Cardiac fibroblast (primary cell): ENCODE measurements at regions not wholly inside any gene's neighbourhood (a gene's known extent, or its start where the extent isn't known, plus 50 kb on each side); places are given as distances from the start of the nearest gene placed in this dataset.

ENCODE experiments used
- DNase-seq, 2 donors: peaks; one replicate each; pipeline versions ENCODE4 v3.0.0 to v3.0.0-alpha.2; 2010; ENCODE audit warnings: low read depth in 2 of 2
- H3K4me3 ChIP-seq, 2 donors: replicated peaks in 1 of 2; 1 replicate in 1 of 2; 2 replicates in 1 of 2; pipeline ENCODE4 v1.5.1; 2011; ENCODE audit warnings: low read depth in 2 of 2, low read length in 2 of 2, mild to moderate bottlenecking in 2 of 2, moderate library complexity in 1 of 2
- CTCF ChIP-seq: IDR thresholded peaks from one replicate; pipeline ENCODE4 v1.5.1; 2011; ENCODE audit warnings: low read depth, mild to moderate bottlenecking, low read length, inconsistent platforms

DNA sequence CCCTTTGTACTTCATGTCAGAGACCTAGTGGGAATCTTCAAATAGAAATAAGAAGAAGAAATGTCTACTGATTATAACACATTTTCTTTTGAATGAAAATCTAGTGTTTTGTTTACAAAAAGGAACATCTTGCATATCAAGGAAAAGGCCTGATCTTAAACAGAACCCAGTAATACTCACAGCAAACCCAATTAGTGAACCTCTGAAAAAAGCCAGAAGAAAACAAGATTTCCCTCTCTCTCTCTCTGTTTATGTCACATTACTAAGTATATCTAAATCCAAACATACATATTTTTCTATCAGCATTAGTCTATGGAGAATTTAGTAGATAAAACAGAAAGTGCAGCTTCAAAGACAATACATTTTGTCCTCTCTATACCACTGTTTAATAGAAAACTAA lies 457.9 kb downstream of the NR2F1-AS1 start:
- no peak for DNase-seq
- TF ChIP-seq CTCF, result no peak
- no peak overlapping the region for H3K4me3 ChIP-seq

DNA sequence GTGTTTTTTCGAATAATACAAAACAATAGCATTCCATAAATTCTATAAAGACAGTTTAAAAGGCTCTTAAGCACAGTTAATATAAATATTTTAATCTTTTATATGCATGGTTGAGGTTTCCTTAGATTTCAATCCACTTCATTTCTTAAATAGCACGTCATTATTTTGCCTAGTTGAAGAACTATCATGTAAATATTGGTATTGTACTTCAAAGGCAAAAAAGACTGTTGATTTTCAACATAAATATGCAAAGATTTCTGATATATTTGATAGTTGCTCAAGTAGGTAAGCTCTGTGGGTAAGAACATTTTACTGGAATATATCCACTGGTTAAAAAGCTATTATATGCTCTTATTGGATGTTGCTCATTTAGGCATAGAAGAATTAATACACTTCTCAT lies 458.6 kb downstream of the NR2F1-AS1 start:
- DNase-seq, result no peak
- TF ChIP-seq CTCF, result no peak
- no peak overlapping the region for H3K4me3 ChIP-seq

DNA sequence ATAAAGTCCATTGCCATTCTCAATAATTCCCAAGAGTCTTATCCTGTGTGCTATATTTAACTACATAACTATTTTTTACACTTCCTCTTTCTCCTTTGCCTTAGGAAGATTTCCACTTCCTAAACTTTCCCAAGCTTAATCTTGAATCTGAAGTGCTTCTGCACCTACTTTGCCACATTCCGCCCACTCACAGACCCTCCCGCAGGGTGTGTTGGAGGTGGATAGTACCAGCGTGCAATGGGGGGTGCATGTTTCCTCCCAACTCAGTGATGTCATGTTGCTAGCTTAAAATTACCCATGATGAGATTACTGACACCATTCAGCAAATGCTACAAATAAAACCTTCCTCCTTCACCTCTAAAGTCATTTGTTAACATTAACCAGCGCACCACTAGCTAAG lies 460.2 kb downstream of the NR2F1-AS1 start:
- no peak for DNase-seq
- no peak overlapping the region for H3K4me3 ChIP-seq
- TF ChIP-seq CTCF, result no peak

DNA sequence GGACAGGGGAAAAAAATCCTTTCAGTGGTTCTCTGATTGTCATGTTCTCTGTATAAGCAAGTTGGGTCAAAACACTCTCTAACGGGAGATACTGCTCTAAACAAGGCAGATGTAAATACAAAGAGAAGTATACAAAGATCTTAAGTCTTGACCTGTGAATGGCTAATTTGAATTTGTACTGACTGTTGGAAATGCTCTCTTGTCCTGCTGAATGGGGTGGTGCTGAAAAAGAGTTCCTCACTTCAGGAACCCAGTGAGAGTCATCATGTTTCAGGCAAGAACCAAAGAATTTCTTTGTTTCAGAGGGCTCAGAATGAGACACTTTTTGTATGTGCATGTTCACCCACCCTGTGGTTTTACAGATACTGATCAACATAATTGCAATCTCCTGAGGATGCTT lies 461.0 kb downstream of the NR2F1-AS1 start:
- no peak for TF ChIP-seq CTCF
- DNase-seq, result no peak
- no peak overlapping the region for H3K4me3 ChIP-seq

DNA sequence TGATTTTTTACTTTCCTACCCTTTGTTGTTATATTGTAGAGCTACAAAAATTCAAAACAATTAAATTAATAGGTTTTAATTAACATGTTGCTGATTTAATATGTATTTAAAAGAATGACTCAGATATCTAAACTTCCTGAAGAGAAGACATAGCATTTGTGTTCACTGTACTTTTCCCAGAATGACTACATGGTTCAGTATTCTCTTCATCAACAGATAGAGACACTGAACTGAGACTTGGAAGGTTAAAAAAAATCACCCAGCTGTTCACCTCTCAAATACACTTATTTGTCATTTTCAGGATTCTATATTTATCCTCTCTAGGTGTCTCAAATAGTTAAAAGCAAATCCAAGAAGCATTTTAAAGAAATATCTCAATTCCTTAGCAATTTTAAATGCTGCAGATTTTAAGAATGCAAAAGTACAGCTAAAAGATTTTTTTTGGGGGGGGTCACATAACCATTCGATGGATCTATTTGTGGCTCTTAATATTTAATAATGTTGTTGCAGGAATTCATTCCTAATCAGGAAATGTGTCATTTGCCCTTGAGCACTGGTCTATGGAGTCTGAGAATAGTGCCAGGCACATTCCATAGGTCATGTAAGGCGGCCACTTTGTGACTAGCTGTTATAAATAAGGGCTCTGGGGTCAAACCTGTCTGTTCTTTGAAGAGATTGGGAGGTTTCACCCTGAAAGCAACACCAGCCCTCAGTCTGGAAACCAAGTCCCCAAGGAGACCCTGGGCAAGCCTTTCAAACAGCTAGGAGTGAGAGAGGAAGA lies 463.1 kb downstream of the NR2F1-AS1 start:
- TF ChIP-seq CTCF, result no peak
- H3K4me3 ChIP-seq, result no peak overlapping the region
- peak in 1 of 2 donors; percentile 68 for DNase-seq

DNA sequence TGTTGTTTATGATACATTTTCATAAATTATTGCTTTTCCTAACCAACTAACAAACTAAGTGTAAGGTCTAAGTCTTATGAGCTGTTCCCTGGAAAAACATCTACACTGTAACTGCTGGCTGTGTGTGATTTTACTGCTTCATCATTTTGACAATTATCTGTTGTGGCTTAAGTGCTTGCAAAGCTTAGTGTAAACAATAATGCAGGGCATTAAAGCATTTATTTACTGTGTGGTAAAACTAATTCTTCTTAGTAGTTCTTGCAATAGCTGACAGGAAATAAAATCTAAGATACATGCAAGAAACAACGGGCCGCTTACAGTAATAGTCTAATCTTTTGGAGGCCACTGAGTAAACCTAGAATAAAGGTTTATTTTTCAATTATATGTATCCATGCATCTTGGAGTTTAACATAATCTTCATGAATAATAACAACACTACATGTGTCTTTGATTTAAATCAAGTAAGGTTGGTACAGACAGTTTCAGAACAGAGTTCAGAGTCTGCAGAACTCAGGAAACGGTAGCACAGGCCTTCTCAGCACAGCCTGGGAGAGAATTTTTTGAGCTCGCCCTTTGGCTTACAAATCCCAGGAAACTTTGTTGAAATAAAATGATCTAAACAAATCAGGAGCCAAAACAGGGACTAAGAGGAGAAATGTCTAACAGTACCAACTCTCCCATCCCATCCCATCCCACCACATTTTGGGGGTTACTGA lies 473.1 kb downstream of the NR2F1-AS1 start:
- no peak for TF ChIP-seq CTCF
- no peak overlapping the region for H3K4me3 ChIP-seq
- no peak for DNase-seq
